Caco-2 (cell line): ENCODE measurements at regions not wholly inside any gene's neighbourhood (a gene's known extent, or its start where the extent isn't known, plus 50 kb on each side); places are given as distances from the start of the nearest gene placed in this dataset.

Experiments
- BruUV-seq: library from RNA; stranded (reverse); fragments of 400-500 nt; replicated peaks from 2 replicates; lab custom pipeline; 2021; lab: Mats Ljungman, UMichigan
- CTCF ChIA-PET: fragments of 300-600 bp; sonication (Branson Sonifier 250); formaldehyde crosslinking; loops from one replicate; lab custom pipeline; 2022; ENCODE audit warnings: antibody characterized with exemption; lab: Charles Lee
- POLR2A ChIA-PET: fragments of 300-600 bp; sonication (Branson Sonifier 250); formaldehyde crosslinking; loops from one replicate; lab custom pipeline; 2022; ENCODE audit warnings: antibody characterized with exemption; lab: Charles Lee
- DNase-seq, 2 experiments: peaks; one replicate each; pipeline versions ENCODE4 v3.0.0 to v3.0.0-alpha.2; 2020 to 2022
- H3K27me3 ChIP-seq: replicated peaks from 2 replicates; pipeline ENCODE4 v1.6.0; 2011; ENCODE audit warnings: low read length; ENCODE audit not compliant: control insufficient read depth, insufficient read depth
- H3K36me3 ChIP-seq: 2 replicates; pipeline ENCODE4 v1.5.1; 2011; ENCODE audit warnings: low read length; ENCODE audit not compliant: control insufficient read depth, insufficient read depth
- H3K4me1 ChIP-seq: fragments of 250-450 bp; sonication (Bioruptor Pico); 2 replicates; pipeline ENCODE4 v1.5.1; 2020; ENCODE audit warnings: mild to moderate bottlenecking
- H3K4me3 ChIP-seq: 2 replicates; pipeline ENCODE4 v1.5.1; 2011; ENCODE audit warnings: low read depth, mild to moderate bottlenecking, control low read depth, low read length
- H3K9me3 ChIP-seq: fragments of 250-450 bp; sonication (Bioruptor Pico); 2 replicates; pipeline ENCODE4 v1.5.1; 2020; ENCODE audit warnings: mild to moderate bottlenecking, moderate library complexity
- H3K27ac Mint-ChIP-seq: one replicate; pipeline ENCODE4 v1.8.0; 2022; ENCODE audit warnings: mixed read lengths; ENCODE audit not compliant: unreplicated experiment
- H3K27me3 Mint-ChIP-seq: one replicate; pipeline ENCODE4 v1.8.0; 2022; ENCODE audit warnings: mixed read lengths; ENCODE audit not compliant: insufficient read depth, unreplicated experiment
- H3K36me3 Mint-ChIP-seq: one replicate; pipeline ENCODE4 v1.8.0; 2022; ENCODE audit warnings: mild to moderate bottlenecking, mixed read lengths; ENCODE audit not compliant: insufficient read depth, unreplicated experiment
- H3K4me1 Mint-ChIP-seq: one replicate; pipeline ENCODE4 v1.8.0; 2022; ENCODE audit warnings: low read depth, mixed read lengths; ENCODE audit not compliant: unreplicated experiment
- H3K4me3 Mint-ChIP-seq: one replicate; pipeline ENCODE4 v1.8.0; 2022; ENCODE audit warnings: mild to moderate bottlenecking, moderate library complexity, mixed read lengths; ENCODE audit not compliant: unreplicated experiment
- H3K9me3 Mint-ChIP-seq: one replicate; pipeline ENCODE4 v1.8.0; 2022; ENCODE audit warnings: mixed read lengths; ENCODE audit not compliant: unreplicated experiment
- CTCF ChIP-seq, 2 experiments: fragments of 200-600 bp in 1 of 2; IDR thresholded peaks; 1 replicate in 1 of 2; 2 replicates in 1 of 2; pipeline versions ENCODE4 v1.5.1 to v1.8.0; 2011 to 2022; ENCODE audit warnings: antibody characterized with exemption in 1 of 2, control low read depth in 1 of 2, inconsistent platforms in 1 of 2, low read depth in 1 of 2, low read length in 1 of 2, mild to moderate bottlenecking in 1 of 2, moderate library complexity in 1 of 2; ENCODE audit not compliant: insufficient read depth in 1 of 2, severe bottlenecking in 1 of 2, unreplicated experiment in 1 of 2
- intact Hi-C: fragments of 100-400 bp; cut with micrococcal nuclease; formaldehyde crosslinking; loops from one replicate; pipeline ENCODE4 v1.10.0; 2022; ENCODE audit not compliant: unreplicated experiment

GRCh38 chr4:126207910-126208309, 893.2 kb downstream of the FAT4 start:
- BruUV-seq = no TSS peak
- Histone ChIP-seq H3K36me3 (no peaks in the 10 kb centered on the region), H3K4me3 (no peak overlapping the region), H3K27me3 (no peaks in the 10 kb centered on the region), H3K9me3 (no peaks in the 10 kb centered on the region), H3K4me1 (no peaks in the 10 kb centered on the region)
- DNase-seq = no peak
- Mint-ChIP-seq H3K27ac (no peak overlapping the region), H3K36me3 (no peaks in the 10 kb centered on the region), H3K4me1 (no peaks in the 10 kb centered on the region), H3K4me3 (no peak overlapping the region), H3K9me3 (no peaks in the 10 kb centered on the region), H3K27me3 (no peaks in the 10 kb centered on the region)
- CTCF ChIA-PET = no interaction called here
- intact Hi-C loops = no loop called here
- TF ChIP-seq CTCF (IDR thresholded peaks at IDR 0.05; ENCODE audit: insufficient read depth in 1 of 2, low read depth in 1 of 2, low read length in 1 of 2, severe bottlenecking in 1 of 2, unreplicated experiment in 1 of 2) = no peak
- POLR2A ChIA-PET = no interaction called here

GRCh38 chr4:126209147-126209546, 894.4 kb downstream of the FAT4 start:
- no peaks in the 10 kb centered on the region for H3K4me1 ChIP-seq
- DNase-seq = no peak
- Mint-ChIP-seq H3K27me3 (no peaks in the 10 kb centered on the region), H3K36me3 (no peaks in the 10 kb centered on the region), H3K4me1 (no peaks in the 10 kb centered on the region), H3K27ac (no peak overlapping the region), H3K9me3 (no peaks in the 10 kb centered on the region), H3K4me3 (no peak overlapping the region)
- POLR2A ChIA-PET = no interaction called here
- CTCF ChIA-PET = no interaction called here
- no peak for TF ChIP-seq CTCF (IDR thresholded peaks at IDR 0.05; ENCODE audit: insufficient read depth in 1 of 2, low read depth in 1 of 2, low read length in 1 of 2, severe bottlenecking in 1 of 2, unreplicated experiment in 1 of 2)
- H3K27me3 ChIP-seq = no peaks in the 10 kb centered on the region
- H3K36me3 ChIP-seq = no peaks in the 10 kb centered on the region
- no peak overlapping the region for H3K4me3 ChIP-seq
- no peaks in the 10 kb centered on the region for H3K9me3 ChIP-seq
- BruUV-seq = no TSS peak
- intact Hi-C loops = no loop called here

GRCh38 chr4:126213996-126214395, 899.2 kb downstream of the FAT4 start:
- Histone ChIP-seq H3K4me1 (no peaks in the 10 kb centered on the region), H3K4me3 (no peak overlapping the region), H3K9me3 (no peaks in the 10 kb centered on the region), H3K27me3 (no peaks in the 10 kb centered on the region), H3K36me3 (no peaks in the 10 kb centered on the region)
- Mint-ChIP-seq H3K4me1 (no peaks in the 10 kb centered on the region), H3K4me3 (no peak overlapping the region), H3K36me3 (no peaks in the 10 kb centered on the region), H3K27me3 (no peaks in the 10 kb centered on the region), H3K27ac (no peak overlapping the region), H3K9me3 (no peaks in the 10 kb centered on the region)
- no peak for TF ChIP-seq CTCF (IDR thresholded peaks at IDR 0.05; ENCODE audit: insufficient read depth in 1 of 2, low read depth in 1 of 2, low read length in 1 of 2, severe bottlenecking in 1 of 2, unreplicated experiment in 1 of 2)
- ChIA-PET POLR2A (no interaction called here), CTCF (no interaction called here)
- intact Hi-C loops = no loop called here
- no TSS peak for BruUV-seq
- DNase-seq = no peak
